ENCODE measurements at regions not wholly inside any gene's neighbourhood (a gene's known extent, or its start where the extent isn't known, plus 50 kb on each side); places are given as distances from the start of the nearest gene placed in this dataset.

- DNase-seq = no peak
Observed at GRCh38 chr4:132901224-132901623, 247.9 kb upstream of the PCDH10 start.

- DNase-seq = no peak
Observed at GRCh38 chr4:132910229-132910748, 238.8 kb upstream of the PCDH10 start.

GRCh38 chr4:132918096-132918495, 231.0 kb upstream of the PCDH10 start:
- no peak for DNase-seq

GRCh38 chr4:132923516-132923915, 225.6 kb upstream of the PCDH10 start:
- DNase-seq = no peak

GRCh38 chr4:132934911-132935310, 214.2 kb upstream of the PCDH10 start:
- DNase-seq = no peak

- DNase-seq = no peak
Observed at GRCh38 chr4:132955146-132955545, 193.9 kb upstream of the PCDH10 start.

GRCh38 chr4:132956962-132957361, 192.1 kb upstream of the PCDH10 start:
- DNase-seq = no peak

GRCh38 chr4:132958457-132959263, 190.4 kb upstream of the PCDH10 start:
- DNase-seq = no peak

- DNase-seq = no peak
Observed at GRCh38 chr4:132981611-132982010, 167.5 kb upstream of the PCDH10 start.

GRCh38 chr4:132982151-132982550, 166.9 kb upstream of the PCDH10 start:
- DNase-seq = no peak

- peak; percentile 33 for DNase-seq
Observed at GRCh38 chr4:132991111-132991510, 158.0 kb upstream of the PCDH10 start.

- no peak for DNase-seq
Observed at GRCh38 chr4:132992686-132993085, 156.4 kb upstream of the PCDH10 start.

GRCh38 chr4:132998585-132999230, 150.4 kb upstream of the PCDH10 start:
- no peak for DNase-seq

- peak; percentile 91 for DNase-seq
Observed at GRCh38 chr4:133000012-133000411, 149.1 kb upstream of the PCDH10 start.

GRCh38 chr4:133003169-133003568, 145.9 kb upstream of the PCDH10 start:
- no peak for DNase-seq

GRCh38 chr4:133014473-133015135, 134.5 kb upstream of the PCDH10 start:
- peak; percentile 62 for DNase-seq

GRCh38 chr4:133045288-133045687, 103.8 kb upstream of the PCDH10 start:
- DNase-seq = no peak

GRCh38 chr4:133046156-133046555, 102.9 kb upstream of the PCDH10 start:
- DNase-seq = no peak

- DNase-seq = no peak
Observed at GRCh38 chr4:133058701-133059100, 90.4 kb upstream of the PCDH10 start.

- no peak for DNase-seq
Observed at GRCh38 chr4:133059117-133059516, 90.0 kb upstream of the PCDH10 start.

GRCh38 chr4:133062851-133063250, 86.2 kb upstream of the PCDH10 start:
- DNase-seq = no peak

- no peak for DNase-seq
Observed at GRCh38 chr4:133068083-133068482, 81.0 kb upstream of the PCDH10 start.

- DNase-seq = peak; percentile 16
Observed at GRCh38 chr4:133081246-133081645, 67.8 kb upstream of the PCDH10 start.

- DNase-seq = no peak
Observed at GRCh38 chr4:133084421-133084820, 64.7 kb upstream of the PCDH10 start.

All from OCI-M1 (cell line).